Embryonic facial prominence (tissue), 1 donor: ENCODE measurements at regions not wholly inside any gene's neighbourhood (a gene's known extent, or its start where the extent isn't known, plus 50 kb on each side); places are given as distances from the start of the nearest gene placed in this dataset.
A peak's percentile ranks its signal among the peaks of the same experiment; 100 is the strongest.

Source experiments
- DNase-seq: peaks from one replicate; pipeline ENCODE4 v3.0.0-alpha.2; 2016; ENCODE audit errors: extremely low spot score

DNA sequence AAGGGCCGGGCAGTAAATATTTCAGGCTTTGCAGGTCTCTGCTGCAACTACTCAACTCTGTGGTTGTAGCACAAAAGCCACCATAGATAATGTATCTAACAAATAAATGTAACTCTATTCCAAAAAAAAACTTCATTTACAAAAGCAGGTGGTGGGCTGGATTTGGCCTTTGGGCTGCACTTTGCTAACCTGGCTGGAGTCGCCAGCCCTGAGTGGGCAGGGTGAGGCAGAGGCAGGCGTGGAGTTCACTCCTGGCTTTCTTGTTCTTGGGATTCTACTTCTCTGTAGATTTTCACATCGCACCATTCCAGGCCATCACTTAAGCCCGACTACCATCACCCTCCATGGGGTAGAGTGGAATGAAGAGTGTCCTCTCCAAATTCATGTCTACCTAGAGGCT is 367.6 kb upstream of the MGMT start:
- no peak for DNase-seq

DNA sequence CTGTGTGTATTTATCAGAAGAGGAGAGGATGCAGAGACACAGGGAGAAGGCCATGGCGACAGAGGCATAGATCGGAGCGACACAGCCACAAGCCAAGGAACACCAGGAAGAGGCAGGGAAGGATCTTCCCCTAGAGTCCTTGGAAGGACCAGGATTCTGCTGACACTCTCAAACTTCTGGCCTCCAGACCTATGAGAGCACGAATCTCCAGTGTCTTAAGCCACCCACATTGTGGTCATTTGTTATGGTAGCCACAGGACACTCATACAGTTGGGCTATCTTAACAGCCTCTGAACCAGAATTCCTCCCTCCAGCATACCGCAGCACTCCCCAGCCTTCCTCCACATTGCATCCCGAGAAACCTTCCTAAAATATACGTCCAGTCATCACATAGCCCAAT is 367.0 kb upstream of the MGMT start:
- no peak for DNase-seq

DNA sequence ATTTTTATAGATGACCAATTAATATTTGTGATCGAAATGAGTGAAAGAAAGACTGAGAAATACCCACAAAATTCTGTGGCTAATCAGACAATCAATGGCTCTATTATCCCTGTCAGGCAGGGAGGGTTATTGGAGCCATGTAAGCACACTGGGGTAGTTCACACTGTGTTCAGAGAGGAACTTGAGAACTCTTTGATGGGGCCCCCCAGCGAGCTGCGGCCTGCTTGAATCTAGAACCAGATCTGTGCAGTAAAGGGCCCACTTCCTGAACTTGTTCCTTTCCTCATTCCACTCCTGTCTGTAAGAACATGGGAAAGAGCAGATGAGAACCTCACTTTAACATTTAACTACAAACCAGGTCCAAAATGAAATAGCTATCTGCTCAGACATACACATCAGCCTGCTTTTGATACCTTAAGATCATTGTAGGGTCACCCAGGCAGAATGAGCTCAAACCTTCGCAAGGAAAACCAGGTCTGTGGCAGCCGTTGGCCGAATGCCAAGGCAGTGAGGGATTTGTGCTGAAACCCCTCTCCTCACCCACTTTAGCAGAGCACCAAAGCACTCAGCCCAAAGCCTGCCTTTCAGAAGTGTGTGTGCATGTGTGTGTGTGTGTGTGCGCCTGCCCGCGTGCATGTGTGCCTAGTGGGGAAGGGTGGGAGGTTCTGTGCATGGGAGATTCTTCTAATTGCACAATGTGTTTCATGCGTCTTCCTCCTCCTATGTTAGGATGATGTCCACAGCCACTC is 365.6 kb upstream of the MGMT start:
- DNase-seq, result no peak

DNA sequence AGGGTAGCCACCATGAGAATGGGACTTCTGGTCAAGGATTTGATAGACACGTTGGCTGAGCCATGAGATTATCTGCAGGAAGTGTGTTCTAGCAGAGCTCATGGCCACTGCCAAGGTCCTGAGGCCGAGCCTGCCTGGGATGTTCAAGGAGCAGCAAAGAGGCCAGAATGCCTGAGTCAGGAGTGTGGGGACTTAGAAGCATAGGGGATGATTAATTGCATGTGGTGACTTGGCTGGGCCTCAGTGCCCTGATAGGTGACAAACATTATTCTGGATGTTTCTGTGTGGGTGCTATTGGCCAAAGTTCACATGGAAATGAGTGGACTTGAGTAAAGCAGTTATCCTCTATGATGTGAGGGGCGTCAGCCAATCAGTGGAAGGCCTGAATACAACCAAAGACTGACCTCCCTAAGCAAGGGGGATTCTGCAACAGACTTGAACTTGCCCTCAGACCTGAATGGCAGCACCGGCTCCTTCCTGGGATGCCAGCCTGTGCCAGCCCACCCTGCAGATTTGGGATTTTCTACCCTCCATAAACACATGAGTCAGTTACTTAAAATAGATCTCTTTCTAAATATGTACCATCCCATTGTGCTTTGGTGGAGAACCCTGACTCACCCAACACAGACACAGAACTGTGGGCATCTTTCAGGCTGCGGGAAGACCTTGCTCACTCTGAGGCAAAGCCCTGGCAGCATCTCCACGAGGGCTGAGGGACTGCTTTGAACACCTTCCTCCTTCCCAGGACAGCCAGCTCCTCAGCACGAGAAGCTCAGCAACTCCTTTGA is 363.9 kb upstream of the MGMT start:
- DNase-seq, result no peak

DNA sequence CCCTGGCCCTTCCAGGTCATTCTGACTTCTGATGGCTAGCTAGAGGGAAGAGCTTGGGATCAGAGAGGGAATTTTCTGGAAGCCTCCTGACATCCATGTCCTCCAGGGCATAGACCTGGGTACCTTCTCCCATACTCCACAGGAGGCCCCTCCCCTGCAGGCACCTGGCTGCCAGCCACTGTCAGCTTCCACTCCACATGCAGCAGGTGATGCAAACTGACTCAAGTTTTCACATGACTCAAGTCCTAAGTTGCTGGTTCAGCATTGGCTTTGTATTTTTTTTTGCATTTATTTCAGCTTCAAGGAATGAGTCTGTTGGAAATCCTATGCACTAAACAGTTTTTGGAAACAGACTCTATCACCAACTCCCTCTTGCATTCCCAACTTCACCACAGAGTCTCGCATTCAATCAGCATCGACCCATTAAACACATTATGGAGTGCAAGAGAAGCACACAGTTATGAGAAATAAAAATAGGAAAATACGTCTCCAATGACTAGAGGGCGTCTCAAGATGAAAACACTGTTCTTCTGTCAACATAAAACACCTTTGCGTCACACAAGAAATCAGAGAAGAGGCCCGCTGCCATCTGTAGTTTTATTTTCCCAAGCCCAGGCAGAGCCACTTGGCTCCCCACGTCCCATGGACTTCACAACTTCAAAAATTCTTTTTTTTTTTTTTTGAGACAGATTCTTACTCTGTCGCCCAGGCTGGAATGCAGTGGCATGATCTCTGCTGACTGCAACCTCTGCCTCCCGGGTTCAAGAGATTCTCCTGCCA is 362.6 kb upstream of the MGMT start:
- no peak for DNase-seq

DNA sequence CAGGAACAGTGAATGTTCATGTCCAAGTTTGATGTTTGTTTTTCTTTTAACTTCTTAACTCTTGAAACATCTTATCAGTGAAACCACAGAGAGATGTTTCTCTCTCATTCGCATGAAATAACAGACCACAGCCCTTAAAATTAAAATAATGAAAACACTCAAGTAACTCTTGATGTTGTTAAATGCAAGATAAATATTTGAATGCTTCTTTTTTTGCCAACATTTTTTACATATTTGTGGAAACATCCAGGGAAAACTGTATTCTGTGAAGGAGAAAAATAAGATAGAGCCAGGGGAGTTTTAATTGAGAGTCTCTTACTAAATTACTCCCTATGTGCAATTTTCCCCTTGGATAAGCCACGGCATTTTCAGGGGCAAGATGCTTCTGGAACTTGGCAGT is 361.8 kb upstream of the MGMT start:
- no peak for DNase-seq

DNA sequence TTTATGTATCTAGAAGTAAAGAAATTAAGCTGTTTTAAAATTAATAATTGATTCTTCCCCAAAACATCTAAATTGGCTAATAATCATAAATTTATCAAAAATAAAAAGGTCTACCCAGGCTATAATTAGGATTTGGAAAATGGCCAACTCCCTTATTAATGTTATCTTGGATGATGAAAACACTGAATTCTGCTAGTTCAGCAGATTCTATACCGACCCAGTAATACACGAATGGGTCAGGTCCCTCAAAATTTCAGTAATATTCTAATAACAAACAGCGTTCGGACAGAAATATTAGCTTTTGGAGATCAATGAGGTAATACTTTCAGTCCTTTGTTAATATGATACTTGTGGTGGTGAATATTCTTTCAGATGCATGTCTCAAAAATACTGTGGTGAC is 360.7 kb upstream of the MGMT start:
- no peak for DNase-seq

DNA sequence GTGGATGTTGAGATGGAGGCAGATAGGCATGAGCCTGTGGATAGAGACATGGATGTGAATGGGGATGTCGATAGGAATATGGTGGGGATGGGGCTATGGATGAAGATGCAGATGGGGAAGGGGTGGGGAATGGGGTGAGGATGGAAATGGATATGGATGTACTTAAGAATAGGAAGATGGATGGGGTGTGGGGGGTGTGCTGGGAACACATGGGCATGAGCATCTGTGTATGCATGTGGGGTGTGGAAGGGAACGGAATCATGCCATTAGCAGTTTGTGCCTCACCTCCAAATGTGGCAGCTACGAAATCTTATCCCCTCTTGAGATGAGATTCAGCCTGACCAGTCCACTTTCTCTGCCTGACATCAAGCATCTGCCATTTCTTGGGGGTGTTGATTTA is 359.5 kb upstream of the MGMT start:
- no peak for DNase-seq

DNA sequence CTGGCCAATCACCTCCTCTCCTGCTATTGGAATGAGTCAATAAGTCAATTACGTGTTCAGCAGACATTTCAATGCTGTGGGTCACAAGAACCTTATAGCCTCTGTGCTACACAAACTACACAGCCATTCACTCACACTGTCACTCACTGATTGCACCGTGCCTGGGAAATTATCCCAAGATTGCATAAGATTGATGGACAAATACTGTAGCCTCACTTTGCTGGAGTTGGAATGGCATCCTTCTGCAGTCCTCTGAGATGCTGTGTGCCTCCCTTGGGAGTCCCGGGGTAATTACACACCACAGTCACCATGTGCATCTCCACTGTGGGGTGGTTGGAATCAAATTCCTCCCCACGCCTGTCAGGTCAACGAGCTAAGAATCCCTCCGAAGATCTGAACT is 358.7 kb upstream of the MGMT start:
- DNase-seq, result no peak

DNA sequence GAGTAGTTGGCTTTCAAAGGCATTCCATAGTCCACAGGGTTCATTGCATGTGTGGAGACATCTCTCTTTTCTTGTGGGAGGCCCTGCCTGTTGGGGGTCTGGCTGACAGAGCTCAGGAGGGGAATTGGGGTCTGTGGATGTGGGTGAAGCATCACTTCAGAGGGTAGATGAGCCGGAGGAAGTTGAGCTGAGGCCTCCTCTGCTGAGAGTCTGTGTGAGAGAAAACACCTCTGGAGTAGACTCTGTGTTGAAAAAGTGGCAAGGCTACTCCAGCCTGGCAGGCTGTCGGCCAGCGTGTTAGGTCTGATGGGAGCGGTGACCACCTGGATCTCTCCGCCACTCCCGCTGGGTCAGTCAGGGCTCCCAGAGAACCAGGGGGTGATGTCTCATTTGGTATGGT is 358.0 kb upstream of the MGMT start:
- no peak for DNase-seq

DNA sequence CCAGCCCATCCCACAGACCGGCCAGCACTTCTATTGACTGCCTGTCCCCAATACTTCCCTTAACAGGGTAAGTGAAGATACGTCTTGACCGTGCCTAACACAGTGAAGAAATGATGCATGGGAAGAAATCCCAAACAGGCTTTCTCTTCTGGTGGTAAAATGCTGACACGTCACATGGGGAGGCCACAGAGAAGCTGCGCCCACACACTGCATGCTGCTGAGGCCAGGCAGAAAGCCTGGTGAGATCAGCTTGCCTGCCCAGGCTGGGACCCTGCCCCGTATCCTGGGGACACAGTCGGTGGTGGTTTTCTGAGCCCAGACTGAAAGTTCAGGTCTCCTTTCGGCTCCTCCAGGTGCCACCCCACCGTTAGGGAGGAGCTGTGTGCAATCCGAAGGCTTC is 356.3 kb upstream of the MGMT start:
- DNase-seq, result no peak

DNA sequence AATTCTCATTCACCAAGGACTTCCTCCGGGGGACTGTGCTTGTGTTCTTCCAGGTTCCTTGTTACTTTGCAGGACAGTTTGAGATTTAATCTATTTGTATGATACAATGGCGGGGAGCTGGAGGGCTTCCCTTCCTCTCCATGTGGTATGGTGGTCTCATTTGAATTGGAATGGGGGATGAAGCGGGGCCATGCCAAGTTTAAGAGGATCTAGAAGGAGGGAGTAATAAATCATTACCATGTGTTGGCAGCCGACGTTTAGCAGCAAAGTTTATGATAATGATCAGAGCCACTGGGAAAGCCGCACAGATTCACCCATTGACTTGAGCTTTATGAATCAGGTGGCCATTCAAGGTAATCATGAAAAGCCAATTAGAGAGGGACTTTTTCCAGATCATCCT is 355.1 kb upstream of the MGMT start:
- DNase-seq, result peak; percentile 53

DNA sequence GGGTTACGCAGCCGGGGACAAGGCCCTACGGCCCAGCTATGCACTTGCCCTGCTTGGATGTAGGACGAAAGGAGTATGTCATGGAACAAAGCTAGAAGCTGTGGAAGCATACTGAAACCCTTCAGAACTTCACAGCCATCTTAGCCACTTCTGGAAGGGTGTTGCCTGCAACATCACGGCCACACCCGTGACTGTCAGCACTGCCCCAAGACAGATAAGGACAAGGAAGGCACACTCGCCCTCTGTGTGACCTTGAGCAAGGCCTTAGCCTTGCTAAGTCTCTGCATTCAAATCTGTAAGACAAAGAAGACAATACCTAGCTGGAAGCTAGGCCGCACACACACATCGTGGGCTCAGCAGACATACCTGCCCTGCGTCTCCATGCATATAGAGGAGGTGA is 352.5 kb upstream of the MGMT start:
- no peak for DNase-seq

DNA sequence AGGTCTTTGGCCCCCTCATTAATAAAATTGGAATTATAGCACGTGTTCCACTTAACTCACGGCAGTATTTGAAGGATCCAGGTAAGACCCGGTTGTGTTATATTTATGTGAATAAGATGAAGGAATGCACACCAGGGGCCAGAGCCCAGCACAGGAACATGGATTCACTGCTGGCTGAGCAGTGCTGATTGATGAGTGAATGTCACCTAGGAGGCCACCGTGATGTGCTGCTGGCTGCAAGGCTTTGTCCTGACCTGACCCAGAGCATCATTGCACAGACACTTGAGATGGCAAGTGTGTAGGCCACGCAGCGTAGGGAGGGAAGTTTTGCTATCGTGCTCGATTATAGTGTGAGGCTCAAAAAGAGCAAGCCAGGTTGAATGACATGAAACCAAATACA is 350.7 kb upstream of the MGMT start:
- DNase-seq, result no peak

DNA sequence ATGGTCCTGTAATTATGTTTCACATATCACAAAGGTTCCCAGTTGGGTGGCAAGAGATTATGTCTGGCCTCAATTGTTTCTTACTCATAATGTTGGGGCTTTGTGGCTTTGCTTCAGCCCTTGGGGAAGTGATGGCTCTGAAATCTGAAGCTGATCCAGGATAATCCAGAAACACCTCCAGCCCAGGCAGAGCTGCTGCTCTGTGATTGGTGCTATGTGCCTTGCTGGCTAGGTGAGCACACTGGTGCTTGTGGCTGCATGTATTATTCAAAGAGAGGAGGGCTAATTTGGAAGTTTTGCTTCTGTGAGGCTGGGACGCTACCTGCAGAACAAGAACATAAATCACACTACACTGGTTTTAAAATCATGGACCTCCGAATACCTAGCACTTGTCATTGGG is 346.6 kb upstream of the MGMT start:
- no peak for DNase-seq

DNA sequence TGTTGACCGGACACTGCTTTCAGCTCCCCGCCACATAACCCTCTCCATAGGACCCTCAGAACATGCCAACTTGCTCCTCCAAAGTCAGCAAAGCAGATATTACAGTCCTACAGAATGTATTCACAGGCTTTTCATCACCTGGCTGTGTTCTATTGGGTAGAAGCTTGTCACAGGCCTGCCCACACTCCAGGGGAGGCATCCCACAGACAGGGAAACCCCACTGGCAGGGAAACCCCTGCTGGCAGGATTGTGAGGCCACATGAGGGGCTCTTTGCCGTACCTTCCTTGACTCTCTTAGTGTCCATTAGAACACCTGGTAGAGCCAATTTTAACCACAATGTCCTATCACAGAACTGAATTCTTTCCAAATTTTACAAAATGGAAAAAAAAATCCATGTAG is 344.2 kb upstream of the MGMT start:
- no peak for DNase-seq

DNA sequence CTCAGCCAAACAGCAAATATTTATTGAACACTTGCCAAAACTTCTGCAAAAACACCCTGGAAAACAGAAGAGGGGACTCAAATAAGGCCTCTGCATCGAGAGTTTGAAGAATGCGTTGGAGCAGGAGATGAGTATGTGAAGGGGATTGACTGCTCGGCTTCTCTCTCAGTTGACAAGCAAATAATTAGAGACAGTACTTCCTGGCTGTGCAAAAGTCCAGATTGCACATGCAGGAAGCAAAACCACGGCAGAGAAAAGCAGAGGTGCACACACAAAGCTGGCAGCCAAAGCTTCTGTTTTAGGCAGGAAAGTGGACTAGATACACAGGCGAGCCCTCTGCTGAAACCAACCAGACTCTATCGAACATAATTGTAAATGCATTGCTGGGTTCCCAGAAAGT is 343.6 kb upstream of the MGMT start:
- no peak for DNase-seq

DNA sequence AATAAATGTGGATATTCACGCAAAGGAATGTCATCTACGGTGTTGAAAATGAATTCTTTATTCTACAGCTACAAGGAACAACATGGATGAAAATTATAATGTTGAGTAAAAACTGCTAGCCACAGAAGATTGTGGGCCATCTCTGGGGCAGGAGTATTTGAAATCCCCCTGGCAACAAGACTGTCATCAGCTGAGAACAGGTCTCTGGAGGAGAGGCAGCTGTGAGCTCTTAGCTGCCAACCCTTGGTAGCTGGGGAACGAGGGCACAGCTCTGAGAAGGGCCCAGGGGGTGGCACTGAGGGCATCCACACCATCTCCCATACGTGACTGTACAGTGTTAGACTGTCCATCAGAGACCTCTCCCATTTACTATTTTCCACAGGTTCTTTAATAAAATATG is 340.1 kb upstream of the MGMT start:
- no peak for DNase-seq

DNA sequence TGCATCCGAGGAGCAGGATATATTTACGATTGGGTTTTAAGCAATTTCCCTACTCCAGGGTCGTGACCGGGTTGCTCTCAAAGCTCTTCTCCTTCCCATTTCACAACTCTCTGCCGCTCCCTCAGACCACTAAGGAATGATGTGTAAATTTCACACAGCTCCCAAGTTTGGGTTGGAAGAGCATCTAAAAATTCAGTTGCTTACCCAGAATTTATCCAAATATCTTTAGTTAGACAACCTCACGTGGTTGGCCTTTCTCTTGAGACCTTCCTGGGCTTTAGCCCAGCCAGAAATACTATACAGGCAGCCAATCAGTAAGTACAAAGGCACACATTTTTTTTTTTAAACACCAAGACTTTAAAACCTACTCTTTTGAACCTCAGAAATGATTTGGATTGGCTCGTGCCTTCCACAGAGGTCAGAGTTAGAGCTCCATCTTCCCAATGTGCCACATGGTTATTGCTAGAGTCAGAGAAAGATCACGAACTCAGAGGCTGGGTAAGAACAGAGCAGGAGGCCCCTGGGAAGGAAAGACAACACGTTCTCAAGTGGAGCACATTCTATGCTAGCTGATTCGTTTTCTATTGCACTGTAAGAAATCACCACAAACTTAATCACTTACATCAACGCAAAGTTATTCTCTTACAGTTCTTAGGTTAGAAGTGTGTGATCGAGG is 335.4 kb upstream of the MGMT start:
- DNase-seq, result peak; percentile 9

DNA sequence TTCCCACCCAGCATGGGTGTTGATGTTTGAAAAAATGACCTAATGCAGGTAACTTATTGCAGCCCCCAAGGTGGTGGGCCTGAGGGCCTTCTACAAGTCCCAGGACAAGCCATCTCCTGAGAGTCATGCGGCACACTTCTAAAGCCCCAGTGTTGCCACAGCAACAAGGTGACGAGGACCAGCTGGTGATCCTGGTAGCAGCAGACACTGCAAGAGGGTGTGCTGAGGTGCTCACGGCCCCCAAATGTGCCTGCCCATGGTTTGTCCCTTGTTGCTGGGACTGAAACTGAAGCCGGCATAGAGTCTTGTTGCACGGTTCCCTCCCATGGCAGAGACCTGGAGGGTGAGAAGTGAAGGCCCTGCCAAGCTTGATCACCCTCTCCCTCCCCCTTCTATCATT is 333.2 kb upstream of the MGMT start:
- no peak for DNase-seq

DNA sequence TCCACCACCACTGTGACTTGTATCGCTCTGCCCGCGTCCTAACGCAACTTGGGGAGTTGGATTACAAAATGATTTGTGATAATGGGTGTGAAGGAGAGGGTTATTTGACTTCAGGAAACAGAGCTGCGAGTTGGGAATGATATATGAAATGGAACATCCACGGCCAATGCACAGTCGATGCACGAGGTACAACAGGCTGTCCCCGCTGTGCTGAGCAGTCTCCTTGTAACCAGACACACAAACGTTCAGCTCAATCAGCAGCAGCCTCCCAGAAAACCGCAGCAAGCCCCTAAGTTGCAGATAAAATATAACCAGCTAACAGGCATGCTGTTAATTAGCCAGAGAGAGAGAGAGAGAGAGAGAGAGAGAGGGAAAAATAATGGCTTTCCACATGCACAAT is 332.7 kb upstream of the MGMT start:
- DNase-seq, result no peak

DNA sequence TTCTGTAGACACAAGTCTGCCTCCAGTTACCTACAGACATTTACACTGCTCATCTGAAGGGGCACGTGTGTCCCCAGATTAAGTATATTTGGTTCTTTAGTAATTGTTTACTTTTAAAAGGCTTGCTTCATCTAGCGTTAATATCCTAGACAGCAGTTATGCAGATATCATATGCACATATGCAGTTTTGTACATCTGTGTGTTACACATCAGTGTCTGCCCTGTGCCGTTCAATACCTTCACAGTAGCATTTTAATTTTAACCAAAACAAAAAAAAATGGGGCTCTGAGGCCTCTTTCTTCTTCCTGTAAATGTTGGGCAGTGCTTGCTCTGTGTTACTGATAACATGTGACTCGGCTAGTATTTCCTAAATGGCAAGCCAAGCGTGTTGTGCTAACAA is 331.4 kb upstream of the MGMT start:
- no peak for DNase-seq
